K562 (cell line): ENCODE measurements at regions not wholly inside any gene's neighbourhood (a gene's known extent, or its start where the extent isn't known, plus 50 kb on each side); places are given as distances from the start of the nearest gene placed in this dataset.

Experiments used
- ARHGAP35 ChIP-seq: fragments of 450-650 bp; IDR thresholded peaks from 2 replicates; pipeline ENCODE4 v1.6.1; 2018; ENCODE audit not compliant: partially characterized antibody
- BRCA1 ChIP-seq, 2 experiments: fragments of 450-650 bp in 1 of 2; sonication (generic) in 1 of 2; formaldehyde crosslinking in 1 of 2; IDR thresholded peaks; 2 replicates each; pipeline versions ENCODE4 v1.5.0 to v1.6.1; 2017 to 2020; ENCODE audit warnings: mild to moderate bottlenecking in 1 of 2, missing genetic modification reagents in 1 of 2
- MBD1 ChIP-seq: fragments of 250-450 bp; sonication (Bioruptor Pico); IDR thresholded peaks from 2 replicates; pipeline ENCODE4 v1.8.0; 2022; ENCODE audit warnings: inconsistent platforms
- PRPF4 ChIP-seq: fragments of 200-400 bp; formaldehyde crosslinking; IDR thresholded peaks from one replicate; pipeline ENCODE4 v1.6.1; 2017; ENCODE audit warnings: low read length, low read depth, mild to moderate bottlenecking; ENCODE audit not compliant: insufficient read depth, poor library complexity, severe bottlenecking
- REST ChIP-seq, 2 experiments: fragments of 450-650 bp; formaldehyde crosslinking in 1 of 2; IDR thresholded peaks; 2 replicates each; pipeline versions ENCODE4 v1.4.0 to v1.6.1; 2014 to 2020; ENCODE audit warnings: mild to moderate bottlenecking in 2 of 2, borderline replicate concordance in 1 of 2, low read depth in 1 of 2
- SMARCB1 ChIP-seq: IDR thresholded peaks from 2 replicates; pipeline ENCODE4 v1.6.1; 2011; ENCODE audit warnings: improper control_type of control experiment, low read depth; ENCODE audit not compliant: insufficient read length
- TEAD4 ChIP-seq, 2 experiments: sonication (generic) in 1 of 2; formaldehyde crosslinking in 1 of 2; IDR thresholded peaks; 2 replicates each; pipeline versions ENCODE4 v1.6.1 to v1.8.0; 2012 to 2022; ENCODE audit warnings: borderline replicate concordance in 1 of 2, inconsistent platforms in 1 of 2, low read length in 1 of 2, mild to moderate bottlenecking in 1 of 2, missing genetic modification reagents in 1 of 2
- U2AF2 ChIP-seq: fragments of 200-400 bp; formaldehyde crosslinking; optimal IDR thresholded peaks from 2 replicates; pipeline ENCODE3; 2017; ENCODE audit warnings: low read depth, mild to moderate bottlenecking, low read length
- ZBTB11 ChIP-seq, 3 experiments: fragments of 200-800 bp in 1 of 3; fragments of 250-450 bp in 1 of 3; fragments of 450-650 bp in 1 of 3; sonication (Bioruptor Pico) in 1 of 3; sonication (Bioruptor generic) in 1 of 3; formaldehyde crosslinking in 1 of 3; IDR thresholded peaks; 2 replicates each; pipeline versions ENCODE4 v1.6.1 to v1.8.0; 2016 to 2022; ENCODE audit warnings: mild to moderate bottlenecking in 2 of 3, missing genetic modification characterization in 2 of 3, missing compliant biosample characterization in 1 of 3, moderate library complexity in 1 of 3
- ZNF280A ChIP-seq: fragments of 450-650 bp; IDR thresholded peaks from 2 replicates; pipeline ENCODE4 v1.6.1; 2018; ENCODE audit warnings: mild to moderate bottlenecking, low read depth; ENCODE audit not compliant: partially characterized antibody

DNA sequence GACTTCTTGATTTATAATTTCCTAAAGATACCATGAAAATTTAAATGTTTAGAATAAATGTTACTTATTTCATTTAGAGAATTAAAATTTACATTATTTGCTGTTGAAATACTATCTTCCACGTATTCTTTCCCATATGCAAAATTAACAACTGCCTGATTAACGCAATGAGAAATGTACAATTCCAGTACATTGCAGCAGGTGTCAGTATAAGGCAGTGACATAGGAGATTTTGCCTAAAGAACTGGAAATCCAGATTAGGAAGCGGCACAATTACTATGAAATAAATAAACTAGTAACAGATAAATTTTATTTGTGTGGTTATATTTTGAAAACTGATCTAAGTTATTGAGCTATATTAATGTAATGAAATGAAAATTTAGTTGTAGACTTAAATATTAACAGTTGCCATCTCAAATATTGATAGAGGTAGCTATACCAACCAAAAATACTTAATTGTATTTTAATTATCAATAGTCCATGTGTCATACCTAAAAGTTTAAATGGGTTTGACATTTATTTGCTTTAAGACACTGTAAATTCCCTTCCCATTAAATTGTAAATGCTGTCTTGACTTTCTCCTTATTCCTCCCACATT, 300.2 kb downstream of the UTRN start (continued):
- TF ChIP-seq ZBTB11 (CRISPR knock-in tag; IDR thresholded peaks at IDR 0.05) = no peak
- TF ChIP-seq U2AF2 = no peak
- TF ChIP-seq MBD1 (CRISPR knock-in tag) = no peak
- no peak for TF ChIP-seq ARHGAP35
- no peak for TF ChIP-seq SMARCB1
- TF ChIP-seq BRCA1 (IDR thresholded peaks at IDR 0.05) = no peak
- no peak for TF ChIP-seq BRCA1 (CRISPR knock-in tag; IDR thresholded peaks at IDR 0.05)
- TF ChIP-seq REST (IDR thresholded peaks at IDR 0.05; ENCODE audit: borderline replicate concordance) = peak; percentile 79; the same call in 1 of the 2 replicates
- TF ChIP-seq REST (CRISPR knock-in tag; IDR thresholded peaks at IDR 0.05; ENCODE audit: low read depth) = no peak
- peak; percentile 28; the same call in 1 of the 2 replicates for TF ChIP-seq TEAD4 (IDR thresholded peaks at IDR 0.05; ENCODE audit: low read length)
- TF ChIP-seq TEAD4 (CRISPR knock-in tag; IDR thresholded peaks at IDR 0.05; ENCODE audit: borderline replicate concordance) = no peak
- no peak for TF ChIP-seq PRPF4
- no peak for TF ChIP-seq ZNF280A
